T-helper 17 cell (primary cell): ENCODE measurements at regions not wholly inside any gene's neighbourhood (a gene's known extent, or its start where the extent isn't known, plus 50 kb on each side); places are given as distances from the start of the nearest gene placed in this dataset.

Source experiments
- ATAC-seq: fragments of 150-1000 bp; cut with Tn5 transposase; 2 replicates; pipeline ENCODE4 v1.10.0; 2021; ENCODE audit warnings: mild to moderate bottlenecking, moderate library complexity
- DNase-seq, 3 donors: peaks; one replicate each; pipeline versions ENCODE4 v3.0.0 to v3.0.0-alpha.2; 2020 to 2021
- H3K9me3 ChIP-seq: one replicate; pipeline ENCODE4 v1.7.0; 2013; ENCODE audit warnings: low read length, mild to moderate bottlenecking; ENCODE audit not compliant: control insufficient read depth, poor library complexity, severe bottlenecking
- H3K27ac Mint-ChIP-seq: one replicate; pipeline ENCODE4 v1.8.0; 2022; ENCODE audit warnings: mild to moderate bottlenecking, moderate library complexity, mixed read lengths
- H3K27me3 Mint-ChIP-seq: one replicate; pipeline ENCODE4 v1.8.0; 2022; ENCODE audit warnings: mixed read lengths
- H3K36me3 Mint-ChIP-seq: one replicate; pipeline ENCODE4 v1.8.0; 2022; ENCODE audit warnings: low read depth, mixed read lengths
- H3K4me1 Mint-ChIP-seq: one replicate; pipeline ENCODE4 v1.8.0; 2022; ENCODE audit warnings: mild to moderate bottlenecking, mixed read lengths
- H3K4me3 Mint-ChIP-seq: one replicate; pipeline ENCODE4 v1.8.0; 2022; ENCODE audit warnings: mild to moderate bottlenecking, moderate library complexity, mixed read lengths

DNA sequence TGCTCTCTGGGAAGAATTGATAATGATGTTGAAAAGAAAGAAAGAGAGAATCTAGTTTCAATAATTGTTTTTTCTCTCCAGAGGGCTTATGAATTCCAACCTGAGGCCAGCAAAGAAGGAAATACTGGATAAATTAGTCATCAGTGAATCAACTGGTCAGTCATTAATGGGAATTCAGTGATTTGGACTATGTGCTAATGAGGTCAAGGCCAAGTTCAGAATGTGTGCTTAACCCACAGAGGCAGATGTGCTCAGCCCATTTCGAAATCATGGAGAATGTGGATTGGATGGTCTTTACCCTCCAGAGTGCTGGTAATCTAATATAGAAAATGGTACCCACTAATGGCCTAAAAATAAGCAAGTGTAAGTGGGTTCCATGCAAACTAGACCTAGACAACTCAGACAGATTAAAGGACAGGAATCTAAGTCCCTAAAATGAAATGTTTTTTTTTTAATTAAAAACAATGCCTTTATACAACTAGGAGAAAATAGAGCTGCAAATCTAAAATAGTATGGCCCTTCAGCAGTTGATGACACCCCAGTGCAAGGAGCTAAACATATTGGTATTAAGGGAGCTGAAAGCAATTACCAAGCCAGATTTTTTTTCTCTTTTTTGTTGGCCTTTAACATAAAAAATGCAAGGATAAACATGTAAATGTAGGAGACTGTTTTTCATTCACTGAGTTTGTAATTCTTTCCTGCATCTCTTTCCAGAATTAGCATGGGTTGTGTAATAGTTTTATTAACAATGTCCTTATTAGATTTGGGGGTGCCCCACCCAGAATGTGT lies 296.9 kb downstream of the SATB2 start:
- no peaks in the 10 kb centered on the region for H3K4me1 Mint-ChIP-seq
- no peaks in the 10 kb centered on the region for H3K27me3 Mint-ChIP-seq
- no peak overlapping the region for H3K4me3 Mint-ChIP-seq
- H3K27ac Mint-ChIP-seq = no peak overlapping the region
- H3K36me3 Mint-ChIP-seq = no peaks in the 10 kb centered on the region
- DNase-seq = no peak
- ATAC-seq = no peak
- H3K9me3 ChIP-seq = no peaks in the 10 kb centered on the region

DNA sequence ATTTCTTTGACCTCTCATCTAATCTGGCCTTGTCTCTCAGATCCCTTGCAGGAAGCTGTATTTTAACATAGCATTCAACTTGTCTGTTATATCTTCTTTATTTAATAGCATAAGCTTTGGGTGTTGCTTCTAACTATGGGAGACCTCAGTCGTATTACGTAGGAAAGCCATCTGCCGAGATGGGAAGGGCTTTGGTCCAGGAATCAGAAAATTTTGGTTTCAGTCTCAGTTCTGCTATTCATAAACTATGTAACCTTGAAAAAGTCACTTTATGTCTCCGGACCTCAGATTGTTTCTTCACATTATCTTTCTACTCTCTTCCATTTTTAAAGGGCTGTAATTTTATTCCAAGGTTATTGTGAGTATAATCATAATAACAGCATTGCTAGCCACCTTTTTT lies 297.7 kb downstream of the SATB2 start:
- H3K4me1 Mint-ChIP-seq = no peaks in the 10 kb centered on the region
- H3K36me3 Mint-ChIP-seq = no peaks in the 10 kb centered on the region
- no peaks in the 10 kb centered on the region for H3K27me3 Mint-ChIP-seq
- ATAC-seq = no peak
- no peak overlapping the region for H3K27ac Mint-ChIP-seq
- no peaks in the 10 kb centered on the region for H3K9me3 ChIP-seq
- H3K4me3 Mint-ChIP-seq = no peak overlapping the region
- no peak for DNase-seq

- H3K36me3 Mint-ChIP-seq = no peaks in the 10 kb centered on the region
- H3K9me3 ChIP-seq = no peaks in the 10 kb centered on the region
- H3K4me1 Mint-ChIP-seq = no peaks in the 10 kb centered on the region
- no peak overlapping the region for H3K27ac Mint-ChIP-seq
- H3K27me3 Mint-ChIP-seq = peaks cover 4% of the 10 kb centered on the region
- DNase-seq (no peak), ATAC-seq (no peak)
- H3K4me3 Mint-ChIP-seq = no peak overlapping the region
Measured at GRCh38 chr2:199148076-199148845, 309.5 kb downstream of the SATB2 start.

GRCh38 chr2:199147216-199147615 lies 310.5 kb downstream of the SATB2 start:
- H3K4me3 Mint-ChIP-seq = no peak overlapping the region
- no peaks in the 10 kb centered on the region for H3K9me3 ChIP-seq
- no peak for DNase-seq
- H3K4me1 Mint-ChIP-seq = no peaks in the 10 kb centered on the region
- H3K27ac Mint-ChIP-seq = no peak overlapping the region
- no peak for ATAC-seq
- no peaks in the 10 kb centered on the region for H3K36me3 Mint-ChIP-seq
- peaks cover 4% of the 10 kb centered on the region for H3K27me3 Mint-ChIP-seq

GRCh38 chr2:199144546-199144945 lies 313.2 kb downstream of the SATB2 start:
- H3K9me3 ChIP-seq = no peaks in the 10 kb centered on the region
- ATAC-seq = no peak
- H3K27me3 Mint-ChIP-seq = peaks cover 4% of the 10 kb centered on the region
- H3K4me3 Mint-ChIP-seq = no peak overlapping the region
- H3K4me1 Mint-ChIP-seq = no peaks in the 10 kb centered on the region
- DNase-seq = no peak
- H3K27ac Mint-ChIP-seq = no peak overlapping the region
- H3K36me3 Mint-ChIP-seq = no peaks in the 10 kb centered on the region

GRCh38 chr2:199144036-199144435 lies 313.7 kb downstream of the SATB2 start:
- Mint-ChIP-seq H3K4me1 (no peaks in the 10 kb centered on the region), H3K27ac (no peak overlapping the region), H3K4me3 (no peak overlapping the region), H3K27me3 (peaks cover 4% of the 10 kb centered on the region), H3K36me3 (no peaks in the 10 kb centered on the region)
- no peak for DNase-seq
- no peaks in the 10 kb centered on the region for H3K9me3 ChIP-seq
- no peak for ATAC-seq

- Mint-ChIP-seq H3K4me1 (no peaks in the 10 kb centered on the region), H3K36me3 (no peaks in the 10 kb centered on the region), H3K27ac (no peak overlapping the region), H3K27me3 (peaks cover 8% of the 10 kb centered on the region), H3K4me3 (no peak overlapping the region)
- no peaks in the 10 kb centered on the region for H3K9me3 ChIP-seq
- no peak for ATAC-seq
- DNase-seq = no peak
Measured at GRCh38 chr2:199136681-199137080, 321.1 kb downstream of the SATB2 start.

DNA sequence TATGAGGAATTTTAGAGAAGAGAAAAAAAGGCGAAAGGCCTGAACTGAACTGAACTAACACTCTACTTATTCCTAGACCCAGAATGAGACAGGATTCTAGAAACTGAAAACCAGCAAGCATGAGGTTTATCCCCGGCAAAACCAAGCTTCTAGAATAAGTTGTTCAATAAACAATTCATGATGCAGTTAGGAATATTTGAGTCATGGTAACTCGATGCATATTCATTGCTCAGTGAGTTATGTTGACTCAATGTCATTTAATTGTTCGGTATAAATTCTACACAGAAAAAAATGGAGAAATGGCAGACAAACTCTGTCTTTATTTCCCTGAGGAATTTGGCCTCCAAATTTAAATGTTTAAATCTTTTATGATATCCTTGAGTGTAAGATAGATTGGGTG lies 321.5 kb downstream of the SATB2 start:
- H3K9me3 ChIP-seq = no peaks in the 10 kb centered on the region
- Mint-ChIP-seq H3K4me3 (no peak overlapping the region), H3K36me3 (no peaks in the 10 kb centered on the region), H3K27ac (no peak overlapping the region), H3K4me1 (no peaks in the 10 kb centered on the region), H3K27me3 (peaks cover 8% of the 10 kb centered on the region)
- DNase-seq (no peak), ATAC-seq (no peak)

- peaks cover 8% of the 10 kb centered on the region for H3K27me3 Mint-ChIP-seq
- DNase-seq (no peak), ATAC-seq (no peak)
- H3K27ac Mint-ChIP-seq = no peak overlapping the region
- H3K36me3 Mint-ChIP-seq = no peaks in the 10 kb centered on the region
- H3K4me3 Mint-ChIP-seq = no peak overlapping the region
- H3K4me1 Mint-ChIP-seq = no peaks in the 10 kb centered on the region
- no peaks in the 10 kb centered on the region for H3K9me3 ChIP-seq
Measured at GRCh38 chr2:199131876-199132275, 325.9 kb downstream of the SATB2 start.

- H3K27me3 Mint-ChIP-seq = peaks cover 8% of the 10 kb centered on the region
- no peak overlapping the region for H3K4me3 Mint-ChIP-seq
- DNase-seq = no peak
- H3K36me3 Mint-ChIP-seq = no peaks in the 10 kb centered on the region
- H3K27ac Mint-ChIP-seq = no peak overlapping the region
- no peaks in the 10 kb centered on the region for H3K9me3 ChIP-seq
- H3K4me1 Mint-ChIP-seq = no peaks in the 10 kb centered on the region
- no peak for ATAC-seq
Measured at GRCh38 chr2:199131136-199131655, 326.5 kb downstream of the SATB2 start.

- no peak overlapping the region for H3K27ac Mint-ChIP-seq
- H3K4me1 Mint-ChIP-seq = no peaks in the 10 kb centered on the region
- H3K36me3 Mint-ChIP-seq = no peaks in the 10 kb centered on the region
- ATAC-seq (no peak), DNase-seq (no peak)
- no peaks in the 10 kb centered on the region for H3K9me3 ChIP-seq
- H3K4me3 Mint-ChIP-seq = no peak overlapping the region
- peaks cover 8% of the 10 kb centered on the region for H3K27me3 Mint-ChIP-seq
Measured at GRCh38 chr2:199130501-199130900, 327.2 kb downstream of the SATB2 start.

- Mint-ChIP-seq H3K27ac (no peak overlapping the region), H3K36me3 (no peaks in the 10 kb centered on the region), H3K4me1 (no peaks in the 10 kb centered on the region), H3K4me3 (no peak overlapping the region), H3K27me3 (no peaks in the 10 kb centered on the region)
- no peaks in the 10 kb centered on the region for H3K9me3 ChIP-seq
- ATAC-seq (no peak), DNase-seq (no peak)
Measured at GRCh38 chr2:199128476-199129229, 329.1 kb downstream of the SATB2 start.

DNA sequence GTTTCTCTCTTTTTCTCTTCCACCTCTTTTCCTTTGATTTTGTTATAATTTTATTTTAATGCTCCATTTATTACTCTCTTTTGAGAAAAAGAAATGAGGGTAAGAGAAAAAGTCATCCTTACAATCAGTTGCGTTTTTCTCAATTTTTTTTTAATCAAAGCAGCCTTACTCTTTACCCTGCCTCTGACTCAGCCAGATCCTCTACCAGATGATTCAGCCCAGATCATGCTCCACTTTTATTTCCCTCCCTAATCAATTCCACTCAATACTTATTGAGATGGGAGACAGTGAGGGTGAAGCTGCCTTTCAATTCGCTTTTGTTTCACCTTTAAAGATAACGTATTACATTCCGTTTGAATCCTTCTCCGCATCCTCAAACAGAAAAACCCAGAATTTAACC lies 337.9 kb downstream of the SATB2 start:
- no peak overlapping the region for H3K27ac Mint-ChIP-seq

More for the DNA sequence above, 337.9 kb downstream of the SATB2 start:
- Mint-ChIP-seq H3K4me1 (no peaks in the 10 kb centered on the region), H3K4me3 (no peak overlapping the region), H3K27me3 (peaks cover 5% of the 10 kb centered on the region), H3K36me3 (no peaks in the 10 kb centered on the region)
- DNase-seq (no peak), ATAC-seq (no peak)
- H3K9me3 ChIP-seq = peaks cover 3% of the 10 kb centered on the region
